ENCODE measurements at regions not wholly inside any gene's neighbourhood (a gene's known extent, or its start where the extent isn't known, plus 50 kb on each side); places are given as distances from the start of the nearest gene placed in this dataset.

- DNase-seq: no peak
Measured at GRCh38 chr5:34564710-34565235, 91.4 kb upstream of the RAI14 start.

GRCh38 chr5:34570143-34570542 lies 86.0 kb upstream of the RAI14 start:
- no peak for DNase-seq

GRCh38 chr5:34570721-34571676 lies 85.1 kb upstream of the RAI14 start:
- no peak for DNase-seq

GRCh38 chr5:34571677-34572041 lies 84.5 kb upstream of the RAI14 start:
- no peak for DNase-seq

DNA sequence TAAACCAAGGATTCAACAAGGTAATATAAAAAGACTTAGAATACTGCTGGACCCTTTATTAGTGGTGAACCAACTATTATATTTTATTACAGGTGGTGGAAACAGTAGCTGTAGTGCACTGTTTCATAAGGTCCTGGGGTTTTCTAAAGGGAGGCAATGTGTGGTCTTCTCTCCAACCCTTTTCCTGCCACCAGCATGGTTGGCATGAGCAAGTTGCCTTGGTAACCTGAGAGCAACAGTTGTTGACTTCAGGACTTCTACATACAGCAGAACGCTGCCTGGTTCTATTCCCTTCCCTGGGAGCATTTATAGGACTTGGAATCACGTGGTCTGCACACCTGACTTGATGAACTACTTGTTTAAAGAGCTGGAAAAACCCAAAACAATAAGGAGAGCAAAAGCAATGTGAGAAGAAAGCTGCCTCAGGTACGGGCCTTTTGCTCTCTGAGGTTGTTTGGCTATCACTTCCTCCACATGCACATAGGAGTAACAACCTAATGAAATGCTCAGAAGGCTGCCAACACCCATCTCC lies 81.1 kb upstream of the RAI14 start:
- DNase-seq: no peak

- no peak for DNase-seq
Measured at GRCh38 chr5:34576891-34577666, 79.0 kb upstream of the RAI14 start.

DNA sequence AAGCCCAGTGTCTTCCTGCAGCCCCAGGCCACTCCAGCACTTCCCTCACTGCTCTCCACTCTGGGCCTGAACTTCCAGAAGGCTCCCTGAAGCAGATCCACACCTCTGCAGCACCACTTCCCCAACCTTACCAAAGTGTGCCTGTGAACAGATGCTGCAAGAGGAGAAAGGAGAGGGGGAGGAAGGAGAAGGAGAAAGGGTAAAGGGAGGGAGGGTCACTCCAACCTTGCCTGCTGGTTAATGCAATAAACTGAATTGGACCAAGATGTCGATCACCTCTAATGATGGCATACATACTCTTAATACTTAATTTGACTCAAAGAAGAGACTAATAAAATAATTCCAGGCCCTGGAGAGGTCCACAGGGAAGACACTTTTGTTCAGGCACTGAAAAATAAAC lies 77.2 kb upstream of the RAI14 start:
- no peak for DNase-seq

- DNase-seq: no peak
Measured at GRCh38 chr5:34580983-34581382, 75.1 kb upstream of the RAI14 start.

DNA sequence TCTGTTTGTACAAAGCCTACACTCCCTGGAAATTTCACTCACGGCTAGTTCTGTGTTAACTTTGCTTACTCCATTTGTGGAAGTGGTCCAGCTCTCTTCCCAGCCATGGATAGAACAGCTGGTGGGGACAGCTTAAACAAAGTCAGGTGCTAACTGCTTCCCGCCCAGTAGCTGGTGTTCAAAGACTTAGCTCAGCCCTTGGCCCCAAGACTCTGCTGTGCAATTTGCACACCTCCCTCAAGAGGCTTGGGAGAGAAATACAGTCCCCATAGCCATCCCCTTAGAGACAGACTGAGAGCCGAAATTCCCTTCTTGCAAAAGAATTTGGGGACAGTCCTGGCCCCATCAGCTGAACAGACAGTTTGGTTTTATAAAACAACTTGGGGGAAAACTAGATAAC lies 73.8 kb upstream of the RAI14 start:
- DNase-seq: no peak

DNA sequence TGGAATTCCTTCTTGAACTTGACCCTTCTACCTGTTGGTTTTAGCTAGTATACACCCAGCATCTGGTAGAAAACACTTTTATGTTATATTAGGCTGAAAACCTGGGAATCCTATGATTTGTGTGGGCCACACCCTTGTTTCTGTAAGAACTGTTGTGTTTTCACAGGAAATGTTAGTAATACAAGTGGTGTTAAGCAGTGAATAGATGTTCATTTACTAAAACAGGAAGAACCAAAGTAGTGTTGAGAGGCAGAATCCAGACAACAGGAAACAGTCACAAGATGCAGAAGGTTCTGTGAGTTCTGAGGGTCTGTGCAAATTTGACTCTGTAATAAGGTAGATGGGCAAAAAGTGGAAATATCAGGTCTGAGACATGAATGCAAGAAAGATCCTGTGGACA lies 73.0 kb upstream of the RAI14 start:
- DNase-seq: no peak

DNA sequence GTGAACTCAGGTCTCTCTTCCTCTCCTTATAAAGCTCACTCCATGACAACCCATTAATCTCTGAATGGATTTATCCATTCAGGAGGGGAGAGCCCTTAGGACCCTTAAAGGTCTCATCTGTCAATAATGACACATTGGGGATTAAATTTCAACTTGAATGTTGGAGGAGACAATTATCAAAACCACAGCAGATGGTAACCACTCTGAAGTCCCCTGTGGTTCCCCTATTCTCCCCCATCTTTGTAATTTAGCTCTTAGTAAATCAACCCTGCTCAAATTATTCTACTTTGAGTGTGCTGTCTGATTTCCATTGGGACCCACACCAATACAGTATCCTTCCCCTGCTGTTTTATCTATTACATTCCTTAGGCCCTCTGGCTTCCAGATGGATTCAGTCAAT lies 72.0 kb upstream of the RAI14 start:
- DNase-seq: no peak

DNA sequence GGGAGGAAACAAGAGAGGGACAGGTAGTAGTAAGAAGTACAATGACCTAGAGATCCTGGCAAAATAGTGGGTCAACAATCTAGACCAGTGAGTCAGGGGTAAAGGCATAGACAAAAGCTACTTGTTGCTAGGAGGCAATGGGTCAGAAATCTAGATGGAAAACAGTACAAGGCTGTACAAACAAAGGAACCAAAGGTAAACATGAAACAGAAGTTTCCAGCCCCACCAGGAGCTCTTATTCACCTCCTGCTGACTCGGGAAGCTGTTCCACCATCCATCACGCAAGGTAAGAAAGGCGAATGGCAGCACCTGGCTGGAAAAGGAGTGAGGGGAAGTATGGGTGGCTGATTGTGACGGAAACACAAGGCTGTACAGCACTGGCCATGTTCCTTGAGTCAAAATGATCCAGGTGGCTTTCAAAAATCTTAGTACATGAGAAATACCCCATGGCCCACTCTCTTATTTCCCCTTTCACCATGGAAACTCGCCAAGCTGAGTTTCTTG lies 70.5 kb upstream of the RAI14 start:
- no peak for DNase-seq

GRCh38 chr5:34586117-34586885 lies 69.8 kb upstream of the RAI14 start:
- DNase-seq: no peak

GRCh38 chr5:34587355-34588241 lies 68.5 kb upstream of the RAI14 start:
- DNase-seq: no peak

DNA sequence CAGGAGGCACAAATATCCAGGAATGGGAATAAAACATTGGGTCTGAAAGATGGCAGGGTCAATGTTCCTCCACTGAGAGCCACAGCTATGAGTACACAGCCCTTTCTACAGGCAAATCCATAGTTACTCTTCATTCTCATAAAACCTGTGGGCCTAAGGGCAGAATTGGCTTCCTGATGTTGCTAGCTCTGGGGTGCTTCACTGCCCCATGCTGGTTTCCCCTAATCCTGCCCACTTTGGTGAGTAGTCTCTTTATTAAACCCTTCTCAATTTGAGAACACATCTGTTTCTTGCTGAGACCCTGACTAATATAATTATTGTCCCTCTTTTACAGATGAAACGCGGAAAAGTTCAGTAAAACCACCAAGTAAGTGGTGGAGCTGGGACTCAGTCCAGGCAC lies 66.3 kb upstream of the RAI14 start:
- no peak for DNase-seq

GRCh38 chr5:34591723-34592122 lies 64.4 kb upstream of the RAI14 start:
- no peak for DNase-seq

DNA sequence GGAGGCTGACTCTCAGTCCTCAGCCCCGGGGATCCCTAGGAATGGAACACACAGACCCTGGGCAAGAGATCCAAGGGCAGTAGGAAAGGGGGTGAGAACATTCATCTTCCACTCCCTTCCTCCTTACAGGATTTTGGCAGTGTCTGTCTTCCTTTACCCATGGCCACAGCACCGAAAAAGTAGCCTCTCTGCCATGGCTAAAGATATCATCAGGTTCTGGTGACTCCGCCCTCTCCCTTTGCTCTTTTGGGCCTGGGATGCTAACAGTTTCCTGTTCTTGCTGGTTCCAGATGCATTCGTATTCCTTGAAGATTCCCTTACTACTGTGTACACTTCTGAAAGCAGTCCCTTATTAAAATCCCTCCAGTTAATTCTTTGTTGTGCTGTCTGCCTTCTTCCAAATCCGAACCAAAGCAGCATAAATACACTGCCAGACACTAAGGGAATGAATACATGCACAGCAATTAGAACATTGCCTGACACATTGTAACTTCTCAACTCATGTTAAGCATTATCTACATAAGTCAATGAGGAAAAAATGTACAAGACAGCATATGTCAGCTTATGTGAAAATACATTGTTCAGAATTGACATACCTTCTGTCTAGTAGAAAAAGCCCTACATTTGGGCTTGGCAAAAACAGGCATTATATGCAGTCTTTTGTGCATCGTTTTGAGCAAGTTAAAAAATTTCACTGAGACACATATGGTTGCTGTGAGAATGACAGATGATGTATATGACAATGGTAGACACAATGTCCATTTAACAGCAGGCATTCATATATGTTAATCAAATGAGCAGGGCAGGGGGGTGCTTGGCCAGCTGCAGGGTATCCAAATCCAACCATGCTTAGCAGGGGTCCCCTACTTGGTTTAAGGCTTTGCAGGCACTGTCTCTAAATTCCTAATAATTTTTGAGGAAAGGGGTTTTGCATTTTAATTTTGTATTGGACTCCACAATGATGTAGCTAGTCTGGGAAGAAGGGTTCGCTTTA lies 58.8 kb upstream of the RAI14 start:
- no peak for DNase-seq

- no peak for DNase-seq
Measured at GRCh38 chr5:34598177-34598794, 57.8 kb upstream of the RAI14 start.

DNA sequence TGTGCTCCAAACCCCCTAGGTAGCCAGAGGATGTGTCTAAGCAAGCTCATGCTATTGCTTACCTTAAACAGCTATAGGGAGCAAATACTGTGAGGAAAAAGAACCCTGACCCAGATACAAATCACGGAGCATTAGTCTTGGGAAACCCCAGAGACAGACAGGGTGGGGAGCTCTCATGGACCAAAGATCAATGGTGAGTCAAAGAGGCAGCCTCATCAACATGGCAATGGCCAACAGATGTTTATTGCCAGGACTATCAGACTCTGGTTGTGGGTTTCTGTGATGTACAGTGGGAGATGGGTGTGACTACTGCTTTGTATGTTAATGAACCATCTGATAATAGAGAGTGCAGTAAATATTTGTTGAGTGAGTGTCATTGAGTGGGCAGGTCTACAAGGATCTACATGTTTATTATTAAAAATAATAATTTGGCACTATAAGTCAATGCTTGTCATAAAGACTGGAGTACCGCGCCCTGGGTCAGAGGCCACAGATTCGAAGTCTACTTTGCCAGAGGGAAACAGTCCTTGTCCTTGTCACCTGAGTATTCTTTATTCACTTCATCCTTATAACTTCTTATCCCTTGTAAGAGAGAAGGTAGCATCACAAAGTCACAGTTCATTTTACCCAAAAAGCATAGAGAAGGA lies 56.5 kb upstream of the RAI14 start:
- DNase-seq: no peak

All from CD4-positive, alpha-beta T cell treated with Interleukin-6 for 4 hours (primary cell).